ENCODE measurements at regions not wholly inside any gene's neighbourhood (a gene's known extent, or its start where the extent isn't known, plus 50 kb on each side); places are given as distances from the start of the nearest gene placed in this dataset.

DNA sequence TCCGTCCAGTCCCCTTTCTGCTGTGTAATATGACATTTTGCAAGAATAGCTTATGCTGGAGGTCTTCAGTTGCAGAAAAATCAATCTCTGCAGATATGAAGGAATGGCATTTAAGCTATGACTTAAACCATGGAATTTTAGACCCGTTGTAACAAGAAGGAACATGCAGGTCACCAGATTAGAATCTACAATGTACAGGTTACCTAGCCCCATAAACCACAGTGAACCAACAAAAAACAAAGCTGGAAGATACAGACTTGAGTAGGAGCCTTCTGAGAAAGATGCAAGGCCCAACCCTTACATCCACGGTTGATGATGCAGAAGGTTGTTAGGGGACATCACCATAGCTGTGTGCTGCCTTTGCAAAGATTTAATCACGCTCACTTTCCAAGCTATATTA lies 132.5 kb downstream of the WT1 start:
- no peaks in the 10 kb centered on the region for H3K9me3 ChIP-seq (ENCODE audit: control insufficient read depth, insufficient read depth, low read depth, low read length)
- CTCF ChIA-PET, result interaction anchor here (0.6 to 1.4 kb wide), 6 partner anchors 10 to 1067 kb away, joined by 3 to 6 read pairs (median 4); no protein-coding TSS in a partner anchor
- no peak for TF ChIP-seq KLF16 (tag by site-specific recombination; IDR thresholded peaks at IDR 0.05)
- no peak for TF ChIP-seq IKZF3 (tag by site-specific recombination; IDR thresholded peaks at IDR 0.05)
- no peak for TF ChIP-seq ZNF449 (tag by site-specific recombination; IDR thresholded peaks at IDR 0.05)
- TF ChIP-seq ZNF280C (tag by site-specific recombination; IDR thresholded peaks at IDR 0.05), result no peak
- TF ChIP-seq ZNF639 (tag by site-specific recombination; IDR thresholded peaks at IDR 0.05), result no peak
- no peak for TF ChIP-seq ATF2 (tag by site-specific recombination; IDR thresholded peaks at IDR 0.05; ENCODE audit: low read depth)
- TF ChIP-seq YY2 (tag by site-specific recombination; IDR thresholded peaks at IDR 0.05), result no peak
- no peak for TF ChIP-seq ZNF266 (tag by site-specific recombination; IDR thresholded peaks at IDR 0.05; ENCODE audit: low read depth)
- no peak for TF ChIP-seq ZNF626 (tag by site-specific recombination; IDR thresholded peaks at IDR 0.05)
- no peak for TF ChIP-seq YY1 (tag by site-specific recombination; IDR thresholded peaks at IDR 0.05)
- no peak overlapping the region for H3K27ac ChIP-seq (ENCODE audit: extremely low read depth, low read depth, low read length)
- POLR2A ChIA-PET, result interaction anchor here (0.6 to 0.7 kb wide), 2 partner anchors 9 to 1661 kb away, joined by 4 read pairs; no protein-coding TSS in a partner anchor
- H3K4me1 ChIP-seq (ENCODE audit: control insufficient read depth, insufficient read depth, low read length), result no peaks in the 10 kb centered on the region
- no peak overlapping the region for H3K4me3 ChIP-seq (ENCODE audit: low read depth, low read length)
- no peaks in the 10 kb centered on the region for H3K36me3 ChIP-seq (ENCODE audit: control insufficient read depth in 2 of 2, insufficient read depth in 1 of 2, low read length in 2 of 2)

- ChIA-PET CTCF (interaction anchor here (0.6 to 1.4 kb wide), 7 partner anchors 8 to 343 kb away, joined by 3 to 9 read pairs (median 3); no protein-coding TSS in a partner anchor), POLR2A (no interaction called here)
- H3K36me3 ChIP-seq (ENCODE audit: control insufficient read depth in 2 of 2, insufficient read depth in 1 of 2, low read length in 2 of 2), result no peaks in the 10 kb centered on the region
- TF ChIP-seq ZNF18 (tag by site-specific recombination; IDR thresholded peaks at IDR 0.05), result no peak
- TF ChIP-seq BCL11B (tag by site-specific recombination; IDR thresholded peaks at IDR 0.05; ENCODE audit: low read depth), result no peak
- TF ChIP-seq, protein P1, sequence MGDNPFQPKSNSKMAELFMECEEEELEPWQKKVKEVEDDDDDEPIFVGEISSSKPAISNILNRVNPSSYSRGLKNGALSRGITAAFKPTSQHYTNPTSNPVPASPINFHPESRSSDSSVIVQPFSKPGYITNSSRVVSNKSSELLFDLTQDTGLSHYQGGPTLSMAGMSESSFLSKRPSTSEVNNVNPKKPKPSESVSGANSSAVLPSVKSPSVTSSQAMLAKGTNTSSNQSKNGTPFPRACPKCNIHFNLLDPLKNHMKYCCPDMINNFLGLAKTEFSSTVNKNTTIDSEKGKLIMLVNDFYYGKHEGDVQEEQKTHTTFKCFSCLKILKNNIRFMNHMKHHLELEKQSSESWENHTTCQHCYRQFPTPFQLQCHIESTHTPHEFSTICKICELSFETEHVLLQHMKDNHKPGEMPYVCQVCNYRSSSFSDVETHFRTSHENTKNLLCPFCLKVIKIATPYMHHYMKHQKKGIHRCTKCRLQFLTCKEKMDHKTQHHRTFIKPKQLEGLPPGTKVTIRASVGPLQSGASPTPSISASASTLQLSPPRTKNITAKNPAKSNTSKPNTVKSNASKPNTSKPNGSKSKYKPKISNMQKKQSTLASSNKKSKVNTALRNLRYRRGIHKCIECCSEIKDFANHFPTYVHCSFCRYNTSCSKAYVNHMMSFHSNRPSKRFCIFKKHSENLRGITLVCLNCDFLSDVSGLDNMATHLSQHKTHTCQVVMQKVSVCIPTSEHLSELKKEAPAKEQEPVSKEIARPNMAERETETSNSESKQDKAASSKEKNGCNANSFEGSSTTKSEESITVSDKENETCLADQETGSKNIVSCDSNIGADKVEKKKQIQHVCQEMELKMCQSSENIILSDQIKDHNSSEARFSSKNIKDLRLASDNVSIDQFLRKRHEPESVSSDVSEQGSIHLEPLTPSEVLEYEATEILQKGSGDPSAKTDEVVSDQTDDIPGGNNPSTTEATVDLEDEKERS (tag by site-specific recombination; IDR thresholded peaks at IDR 0.05), result no peak
- TF ChIP-seq ZBTB26 (tag by site-specific recombination; optimal IDR thresholded peaks at IDR 0.05), result no peak
- TF ChIP-seq OVOL3 (tag by site-specific recombination; IDR thresholded peaks at IDR 0.05), result no peak
- TF ChIP-seq ZNF791 (tag by site-specific recombination; IDR thresholded peaks at IDR 0.05), result no peak
- no peak overlapping the region for H3K27ac ChIP-seq (ENCODE audit: extremely low read depth, low read depth, low read length)
- H3K4me1 ChIP-seq (ENCODE audit: control insufficient read depth, insufficient read depth, low read length), result no peaks in the 10 kb centered on the region
- no peak overlapping the region for H3K4me3 ChIP-seq (ENCODE audit: low read depth, low read length)
- H3K9me3 ChIP-seq (ENCODE audit: control insufficient read depth, insufficient read depth, low read depth, low read length), result no peaks in the 10 kb centered on the region
Observed at GRCh38 chr11:32304521-32304920, 130.8 kb downstream of the WT1 start.

Data from HEK293 (cell line).